ENCODE measurements at regions not wholly inside any gene's neighbourhood (a gene's known extent, or its start where the extent isn't known, plus 50 kb on each side); places are given as distances from the start of the nearest gene placed in this dataset.
A peak's percentile ranks its signal among the peaks of the same experiment; 100 is the strongest.

GRCh38 chr10:32207544-32207943, 139.4 kb downstream of the EPC1 start:
- peak; percentile 79 for TF ChIP-seq CTCF (conservative IDR thresholded peaks at IDR 0.05; ENCODE audit: low read length)
- no peak for TF ChIP-seq EZH2phosphoT487 (IDR thresholded peaks at IDR 0.05; ENCODE audit: borderline replicate concordance, low read depth, low read length)

Data from OCI-LY7 (cell line).